Testis (tissue), 2 donors: ENCODE measurements at regions not wholly inside any gene's neighbourhood (a gene's known extent, or its start where the extent isn't known, plus 50 kb on each side); places are given as distances from the start of the nearest gene placed in this dataset.

Experiments used
- POLR2A ChIP-seq: fragments of 450-650 bp; IDR thresholded peaks from one replicate; pipeline ENCODE4 v1.6.1; 2017; ENCODE audit warnings: antibody characterized with exemption, mild to moderate bottlenecking, moderate library complexity
- TF ChIP-seq, protein P1 (sequence below), 3 experiments: fragments of 450-650 bp in 2 of 3; fragments of 200-600 bp in 1 of 3; sonication (generic) in 1 of 3; IDR thresholded peaks; one replicate each; pipeline ENCODE4 v1.5.1; 2016 to 2019; ENCODE audit warnings: antibody characterized with exemption in 3 of 3, mild to moderate bottlenecking in 2 of 3, moderate library complexity in 1 of 3

DNA sequence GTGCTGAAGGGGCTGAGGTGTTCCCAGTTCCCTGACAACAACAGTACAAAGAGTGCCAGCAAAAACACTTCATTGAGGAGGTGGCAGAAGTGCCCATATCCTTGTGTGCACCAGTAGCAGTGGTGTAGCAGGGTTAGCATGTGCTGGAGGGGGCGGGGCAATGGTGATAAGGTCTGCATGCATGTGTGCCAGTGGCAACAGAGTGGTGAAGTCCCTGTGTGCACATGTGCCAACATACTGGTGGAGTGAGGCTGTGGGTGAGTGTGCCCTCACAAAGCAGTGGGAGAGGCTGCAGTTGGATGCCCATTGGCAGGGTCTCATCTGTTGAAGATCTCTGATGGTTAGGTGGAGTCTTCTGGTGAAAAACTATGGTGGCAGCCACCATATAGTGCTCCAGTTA lies 994.6 kb downstream of the PCDH19 start:
- TF ChIP-seq, protein P1, sequence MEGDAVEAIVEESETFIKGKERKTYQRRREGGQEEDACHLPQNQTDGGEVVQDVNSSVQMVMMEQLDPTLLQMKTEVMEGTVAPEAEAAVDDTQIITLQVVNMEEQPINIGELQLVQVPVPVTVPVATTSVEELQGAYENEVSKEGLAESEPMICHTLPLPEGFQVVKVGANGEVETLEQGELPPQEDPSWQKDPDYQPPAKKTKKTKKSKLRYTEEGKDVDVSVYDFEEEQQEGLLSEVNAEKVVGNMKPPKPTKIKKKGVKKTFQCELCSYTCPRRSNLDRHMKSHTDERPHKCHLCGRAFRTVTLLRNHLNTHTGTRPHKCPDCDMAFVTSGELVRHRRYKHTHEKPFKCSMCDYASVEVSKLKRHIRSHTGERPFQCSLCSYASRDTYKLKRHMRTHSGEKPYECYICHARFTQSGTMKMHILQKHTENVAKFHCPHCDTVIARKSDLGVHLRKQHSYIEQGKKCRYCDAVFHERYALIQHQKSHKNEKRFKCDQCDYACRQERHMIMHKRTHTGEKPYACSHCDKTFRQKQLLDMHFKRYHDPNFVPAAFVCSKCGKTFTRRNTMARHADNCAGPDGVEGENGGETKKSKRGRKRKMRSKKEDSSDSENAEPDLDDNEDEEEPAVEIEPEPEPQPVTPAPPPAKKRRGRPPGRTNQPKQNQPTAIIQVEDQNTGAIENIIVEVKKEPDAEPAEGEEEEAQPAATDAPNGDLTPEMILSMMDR (IDR thresholded peaks at IDR 0.05): no peak
- TF ChIP-seq POLR2A: no peak
